A673 (cell line): ENCODE measurements at regions not wholly inside any gene's neighbourhood (a gene's known extent, or its start where the extent isn't known, plus 50 kb on each side); places are given as distances from the start of the nearest gene placed in this dataset.

Experiments
- BruUV-seq: library from RNA; stranded (reverse); fragments of 400-500 nt; replicated peaks from 2 replicates; lab custom pipeline; 2021; lab: Mats Ljungman, UMichigan
- CTCF ChIA-PET: fragments of 300-600 bp; sonication (Branson Sonifier 250); formaldehyde crosslinking; loops from one replicate; lab custom pipeline; 2022; ENCODE audit warnings: antibody characterized with exemption; lab: Charles Lee
- POLR2A ChIA-PET: fragments of 300-600 bp; sonication (Branson Sonifier 250); formaldehyde crosslinking; loops from one replicate; lab custom pipeline; 2022; ENCODE audit warnings: antibody characterized with exemption; ENCODE audit not compliant: low non-redundant PET; lab: Charles Lee
- DNase-seq: peaks from one replicate; pipeline ENCODE4 v3.0.0-alpha.2; 2015; ENCODE audit warnings: low spot score
- H3K27ac ChIP-seq: fragments of 200-600 bp; sonication (generic); 2 replicates; pipeline ENCODE4 v1.5.1; 2016; ENCODE audit warnings: mixed run types, low read depth, mild to moderate bottlenecking, mixed read lengths, antibody characterized with exemption, low read length; ENCODE audit not compliant: poor library complexity, severe bottlenecking
- H3K27me3 ChIP-seq: fragments of 200-600 bp; sonication (generic); replicated peaks from 2 replicates; pipeline ENCODE4 v1.6.1; 2017; ENCODE audit warnings: mixed run types, low read depth, mild to moderate bottlenecking, mixed read lengths, antibody characterized with exemption, low read length; ENCODE audit not compliant: insufficient read depth, poor library complexity
- H3K36me3 ChIP-seq: fragments of 200-600 bp; sonication (generic); 2 replicates; pipeline ENCODE4 v1.6.1; 2016; ENCODE audit warnings: mixed run types, mild to moderate bottlenecking, mixed read lengths, antibody characterized with exemption, low read length; ENCODE audit not compliant: insufficient read depth, poor library complexity, severe bottlenecking
- H3K4me1 ChIP-seq: fragments of 200-600 bp; sonication (generic); 2 replicates; pipeline ENCODE4 v1.6.1; 2017; ENCODE audit warnings: mixed run types, mild to moderate bottlenecking, mixed read lengths, antibody characterized with exemption, low read length; ENCODE audit not compliant: insufficient read depth, poor library complexity, severe bottlenecking
- H3K4me3 ChIP-seq: fragments of 200-600 bp; sonication (generic); 2 replicates; pipeline ENCODE4 v1.5.1; 2016; ENCODE audit warnings: low read depth, mixed run types, mild to moderate bottlenecking, mixed read lengths, low read length; ENCODE audit not compliant: poor library complexity, severe bottlenecking
- H3K9me3 ChIP-seq: fragments of 200-600 bp; sonication (generic); 2 replicates; pipeline ENCODE4 v1.6.1; 2016; ENCODE audit warnings: mixed run types, low read depth, mild to moderate bottlenecking, mixed read lengths, antibody characterized with exemption, low read length; ENCODE audit not compliant: poor library complexity, severe bottlenecking
- EZH2 ChIP-seq: fragments of 200-600 bp; sonication (generic); IDR thresholded peaks from 2 replicates; pipeline ENCODE4 v1.6.1; 2017; ENCODE audit warnings: borderline replicate concordance, low read depth, mild to moderate bottlenecking, mixed read lengths, antibody characterized with exemption, low read length; ENCODE audit not compliant: poor library complexity, severe bottlenecking
- intact Hi-C: fragments of 100-400 bp; cut with micrococcal nuclease; formaldehyde crosslinking; loops from one replicate; pipeline ENCODE4 v1.10.0; 2022; ENCODE audit not compliant: unreplicated experiment
- TF ChIP-seq, protein P1 (sequence below): fragments of 300-800, 200-600 bp; sonication (generic); conservative IDR thresholded peaks from 2 replicates; pipeline ENCODE4 v1.5.1; 2017; ENCODE audit warnings: low read depth, mild to moderate bottlenecking, antibody characterized with exemption, low read length, moderate library complexity, mixed read lengths

DNA sequence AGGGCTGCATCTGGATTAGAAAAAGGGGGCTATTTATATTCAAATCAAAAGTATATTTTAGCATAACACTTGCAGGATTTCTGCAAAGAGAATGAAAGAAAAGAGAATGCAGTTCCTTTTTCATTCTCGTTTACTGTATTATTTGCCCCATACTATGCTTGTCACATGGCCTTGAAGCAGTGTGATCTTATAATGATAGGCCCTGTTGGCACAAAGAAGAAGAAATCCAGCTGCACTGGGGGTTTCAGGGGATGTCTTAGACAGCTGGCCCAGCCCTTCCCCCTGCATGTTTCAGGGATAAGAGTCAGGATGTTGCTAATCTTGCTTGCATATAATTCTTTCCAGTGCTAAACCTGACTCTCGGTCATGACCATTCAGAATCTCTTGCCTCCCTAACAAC is 369.5 kb downstream of the SEC16B start:
- H3K4me1 ChIP-seq, result peaks cover 42% of the 10 kb centered on the region
- H3K27me3 ChIP-seq, result no peaks in the 10 kb centered on the region
- H3K27ac ChIP-seq, result peak overlapping the region; percentile 18
- no peaks in the 10 kb centered on the region for H3K36me3 ChIP-seq
- H3K9me3 ChIP-seq, result no peaks in the 10 kb centered on the region
- DNase-seq, result peak; percentile 29
- no peak overlapping the region for H3K4me3 ChIP-seq
- CTCF ChIA-PET, result no interaction called here
- no peak for TF ChIP-seq EZH2
- TF ChIP-seq, protein P1, sequence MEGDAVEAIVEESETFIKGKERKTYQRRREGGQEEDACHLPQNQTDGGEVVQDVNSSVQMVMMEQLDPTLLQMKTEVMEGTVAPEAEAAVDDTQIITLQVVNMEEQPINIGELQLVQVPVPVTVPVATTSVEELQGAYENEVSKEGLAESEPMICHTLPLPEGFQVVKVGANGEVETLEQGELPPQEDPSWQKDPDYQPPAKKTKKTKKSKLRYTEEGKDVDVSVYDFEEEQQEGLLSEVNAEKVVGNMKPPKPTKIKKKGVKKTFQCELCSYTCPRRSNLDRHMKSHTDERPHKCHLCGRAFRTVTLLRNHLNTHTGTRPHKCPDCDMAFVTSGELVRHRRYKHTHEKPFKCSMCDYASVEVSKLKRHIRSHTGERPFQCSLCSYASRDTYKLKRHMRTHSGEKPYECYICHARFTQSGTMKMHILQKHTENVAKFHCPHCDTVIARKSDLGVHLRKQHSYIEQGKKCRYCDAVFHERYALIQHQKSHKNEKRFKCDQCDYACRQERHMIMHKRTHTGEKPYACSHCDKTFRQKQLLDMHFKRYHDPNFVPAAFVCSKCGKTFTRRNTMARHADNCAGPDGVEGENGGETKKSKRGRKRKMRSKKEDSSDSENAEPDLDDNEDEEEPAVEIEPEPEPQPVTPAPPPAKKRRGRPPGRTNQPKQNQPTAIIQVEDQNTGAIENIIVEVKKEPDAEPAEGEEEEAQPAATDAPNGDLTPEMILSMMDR, result no peak
- no TSS peak for BruUV-seq
- POLR2A ChIA-PET, result no interaction called here
- intact Hi-C loops, result no loop called here

DNA sequence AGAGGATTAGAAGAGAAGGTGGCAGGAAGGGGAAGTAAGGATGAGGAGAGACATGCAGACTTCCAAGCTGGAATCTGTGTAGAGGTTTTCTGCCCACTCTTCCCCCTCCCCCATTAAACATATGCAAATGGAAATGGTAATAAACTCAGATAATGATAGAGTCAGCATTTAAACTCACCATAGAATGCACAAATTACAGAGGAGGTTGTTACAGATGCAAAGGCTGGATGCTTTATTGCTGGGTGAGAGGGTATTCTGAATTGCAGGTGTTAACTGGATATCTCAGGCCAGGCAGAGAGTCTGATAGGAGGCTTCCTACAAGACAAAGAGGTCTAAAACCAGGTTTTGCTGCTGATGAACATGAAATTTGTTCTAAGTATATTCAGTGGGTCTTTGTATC is 372.5 kb downstream of the SEC16B start:
- no peak overlapping the region for H3K4me3 ChIP-seq
- H3K27me3 ChIP-seq, result no peaks in the 10 kb centered on the region
- no peaks in the 10 kb centered on the region for H3K9me3 ChIP-seq
- no peak overlapping the region for H3K27ac ChIP-seq
- no peak for DNase-seq
- ChIA-PET CTCF (no interaction called here), POLR2A (no interaction called here)
- intact Hi-C loops, result no loop called here
- H3K4me1 ChIP-seq, result peaks cover 42% of the 10 kb centered on the region
- no peaks in the 10 kb centered on the region for H3K36me3 ChIP-seq
- no peak for TF ChIP-seq EZH2
- TF ChIP-seq, protein P1, result no peak
- BruUV-seq, result no TSS peak

DNA sequence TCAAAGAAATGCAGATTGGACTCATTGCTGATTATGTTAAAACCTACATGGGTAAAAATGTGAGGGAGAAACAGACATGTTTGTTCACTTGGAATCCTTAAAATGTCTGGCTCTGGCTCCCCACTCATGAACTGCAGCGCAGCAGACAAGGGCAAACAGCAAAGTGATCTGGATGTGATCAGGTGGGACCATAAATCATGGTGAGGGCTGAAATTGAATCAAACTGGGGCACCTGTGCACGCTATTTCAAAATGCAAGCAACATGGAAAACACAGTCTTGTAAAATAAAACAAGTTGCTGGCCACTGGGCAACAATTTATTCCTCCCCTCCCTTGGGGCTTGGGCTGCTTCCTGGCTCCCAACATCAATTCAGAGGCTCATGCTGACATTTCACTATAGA is 373.4 kb downstream of the SEC16B start:
- CTCF ChIA-PET, result no interaction called here
- no peak overlapping the region for H3K27ac ChIP-seq
- DNase-seq, result no peak
- H3K27me3 ChIP-seq, result no peaks in the 10 kb centered on the region
- POLR2A ChIA-PET, result no interaction called here
- H3K4me3 ChIP-seq, result no peak overlapping the region
- intact Hi-C loops, result no loop called here
- H3K9me3 ChIP-seq, result no peaks in the 10 kb centered on the region
- no TSS peak for BruUV-seq
- no peak for TF ChIP-seq EZH2
- TF ChIP-seq, protein P1, result no peak
- H3K36me3 ChIP-seq, result no peaks in the 10 kb centered on the region
- H3K4me1 ChIP-seq, result peaks cover 39% of the 10 kb centered on the region
